ENCODE measurements at regions not wholly inside any gene's neighbourhood (a gene's known extent, or its start where the extent isn't known, plus 50 kb on each side); places are given as distances from the start of the nearest gene placed in this dataset.

DNA sequence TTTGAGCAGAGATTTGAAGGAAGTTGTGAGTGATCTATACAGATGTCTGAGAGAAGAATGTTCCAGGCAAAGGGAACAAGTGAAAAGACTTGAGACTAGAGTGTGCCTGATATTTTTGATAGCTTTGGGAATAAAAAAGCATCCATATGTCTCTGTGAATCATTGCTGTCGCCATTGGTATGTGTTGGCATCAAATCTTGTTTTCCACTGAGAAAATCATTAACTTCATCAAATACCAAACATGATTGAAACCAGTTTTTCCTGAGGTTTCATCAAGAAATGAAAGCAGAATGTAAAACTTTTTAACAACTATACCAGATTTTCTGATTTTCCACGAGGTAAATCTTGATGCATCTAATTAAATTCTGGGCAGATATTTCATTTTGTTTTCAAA is 862.6 kb downstream of the DIAPH3 start:
- TF ChIP-seq ELF1 (IDR thresholded peaks at IDR 0.05), result no peak
- TF ChIP-seq, protein P1, sequence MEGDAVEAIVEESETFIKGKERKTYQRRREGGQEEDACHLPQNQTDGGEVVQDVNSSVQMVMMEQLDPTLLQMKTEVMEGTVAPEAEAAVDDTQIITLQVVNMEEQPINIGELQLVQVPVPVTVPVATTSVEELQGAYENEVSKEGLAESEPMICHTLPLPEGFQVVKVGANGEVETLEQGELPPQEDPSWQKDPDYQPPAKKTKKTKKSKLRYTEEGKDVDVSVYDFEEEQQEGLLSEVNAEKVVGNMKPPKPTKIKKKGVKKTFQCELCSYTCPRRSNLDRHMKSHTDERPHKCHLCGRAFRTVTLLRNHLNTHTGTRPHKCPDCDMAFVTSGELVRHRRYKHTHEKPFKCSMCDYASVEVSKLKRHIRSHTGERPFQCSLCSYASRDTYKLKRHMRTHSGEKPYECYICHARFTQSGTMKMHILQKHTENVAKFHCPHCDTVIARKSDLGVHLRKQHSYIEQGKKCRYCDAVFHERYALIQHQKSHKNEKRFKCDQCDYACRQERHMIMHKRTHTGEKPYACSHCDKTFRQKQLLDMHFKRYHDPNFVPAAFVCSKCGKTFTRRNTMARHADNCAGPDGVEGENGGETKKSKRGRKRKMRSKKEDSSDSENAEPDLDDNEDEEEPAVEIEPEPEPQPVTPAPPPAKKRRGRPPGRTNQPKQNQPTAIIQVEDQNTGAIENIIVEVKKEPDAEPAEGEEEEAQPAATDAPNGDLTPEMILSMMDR (IDR thresholded peaks at IDR 0.05), result no peak
